B cell (primary cell): ENCODE measurements at regions not wholly inside any gene's neighbourhood (a gene's known extent, or its start where the extent isn't known, plus 50 kb on each side); places are given as distances from the start of the nearest gene placed in this dataset.

Source experiments
- ATAC-seq: fragments of 200-7000 bp; cut with Tn5 transposase; one replicate; pipeline ENCODE4 v1.10.0; 2021; ENCODE audit warnings: low read depth, mild to moderate bottlenecking, moderate number of reproducible peaks, moderate library complexity
- CTCF ChIA-PET: fragments of 350-600 bp; sonication (Branson Sonifier 250); formaldehyde crosslinking; loops from one replicate; lab custom pipeline; 2021; ENCODE audit warnings: antibody characterized with exemption, inconsistent platforms; lab: Charles Lee
- POLR2A ChIA-PET: fragments of 350-600 bp; sonication (Branson Sonifier 250); formaldehyde crosslinking; loops from one replicate; lab custom pipeline; 2021; ENCODE audit warnings: antibody characterized with exemption; lab: Charles Lee
- DNase-seq: peaks from one replicate; pipeline ENCODE4 v3.0.0; 2013
- H2AFZ ChIP-seq: 2 replicates; pipeline ENCODE4 v1.6.1; 2012; ENCODE audit warnings: mild to moderate bottlenecking, low read depth, low read length; ENCODE audit not compliant: insufficient read depth, poor library complexity, severe bottlenecking
- H3K27ac ChIP-seq, 2 donors: 1 replicate in 1 of 2; 2 replicates in 1 of 2; pipeline ENCODE4 v1.5.1; 2012 to 2013; ENCODE audit warnings: low read length in 2 of 2, mild to moderate bottlenecking in 2 of 2, moderate library complexity in 1 of 2
- H3K27me3 ChIP-seq, 4 experiments: fragments of 200-600 bp in 1 of 4; sonication (generic) in 1 of 4; replicated peaks in 1 of 4; 1 replicate in 2 of 4; 2 replicates in 2 of 4; pipeline versions ENCODE4 v1.6.1 to v1.7.0; 2013 to 2016; ENCODE audit warnings: low read length in 3 of 4, mild to moderate bottlenecking in 2 of 4, mixed read lengths in 1 of 4, moderate library complexity in 1 of 4; ENCODE audit not compliant: insufficient read depth in 4 of 4, control insufficient read depth in 3 of 4; ENCODE audit errors: control extremely low read depth in 1 of 4
- H3K36me3 ChIP-seq, 2 experiments: replicated peaks in 1 of 2; 1 replicate in 1 of 2; 2 replicates in 1 of 2; pipeline versions ENCODE4 v1.6.1 to v1.7.1; 2013; ENCODE audit warnings: low read length in 1 of 2; ENCODE audit not compliant: insufficient read depth in 2 of 2, control insufficient read depth in 1 of 2; ENCODE audit errors: control extremely low read depth in 1 of 2, extremely low read depth in 1 of 2
- H3K4me1 ChIP-seq, 2 donors: fragments of 200-600 bp in 1 of 2; sonication (generic) in 1 of 2; 1 replicate in 1 of 2; 2 replicates in 1 of 2; pipeline versions ENCODE4 v1.5.1 to v1.6.1; 2013 to 2017; ENCODE audit warnings: low read length in 2 of 2; ENCODE audit not compliant: control insufficient read depth in 2 of 2, insufficient read depth in 2 of 2
- H3K4me2 ChIP-seq: replicated peaks from 2 replicates; pipeline ENCODE3; 2012; ENCODE audit warnings: mild to moderate bottlenecking, low read depth, low read length; ENCODE audit not compliant: poor library complexity, severe bottlenecking
- H3K4me3 ChIP-seq, 5 experiments: fragments of 200-600 bp in 1 of 5; sonication (generic) in 1 of 5; 1 replicate in 3 of 5; 2 replicates in 2 of 5; pipeline versions ENCODE4 v1.5.1 to v1.7.0; 2011 to 2016; ENCODE audit warnings: low read length in 4 of 5, mild to moderate bottlenecking in 4 of 5, low read depth in 2 of 5, control low read depth in 1 of 5, moderate library complexity in 1 of 5; ENCODE audit not compliant: insufficient read depth in 1 of 5; ENCODE audit errors: control extremely low read depth in 1 of 5, extremely low read depth in 1 of 5
- H3K79me2 ChIP-seq: fragments of 200-600 bp; sonication (generic); one replicate; pipeline ENCODE4 v1.6.0; 2016; ENCODE audit warnings: low read length; ENCODE audit not compliant: control insufficient read depth, insufficient read depth
- H3K9ac ChIP-seq: fragments of 200-600 bp; sonication (generic); 2 replicates; pipeline ENCODE4 v1.6.1; 2017; ENCODE audit warnings: mild to moderate bottlenecking, low read length, moderate library complexity
- H3K9me3 ChIP-seq, 3 donors: one replicate each; pipeline versions ENCODE4 v1.6.1 to v1.7.1; 2013; ENCODE audit warnings: low read length in 2 of 3; ENCODE audit not compliant: control insufficient read depth in 2 of 3, insufficient read depth in 1 of 3; ENCODE audit errors: control extremely low read depth in 1 of 3
- H4K20me1 ChIP-seq: 2 replicates; pipeline ENCODE4 v1.6.0; 2012; ENCODE audit warnings: mild to moderate bottlenecking, low read length; ENCODE audit not compliant: insufficient read depth, control insufficient read depth, poor library complexity, severe bottlenecking
- H3K27ac Mint-ChIP-seq: one replicate; pipeline ENCODE4 v1.8.0; 2021; ENCODE audit warnings: mixed read lengths
- H3K27me3 Mint-ChIP-seq: one replicate; pipeline ENCODE4 v1.8.0; 2021; ENCODE audit warnings: mixed read lengths
- H3K4me1 Mint-ChIP-seq: one replicate; pipeline ENCODE4 v1.8.0; 2021; ENCODE audit warnings: mixed read lengths
- H3K4me3 Mint-ChIP-seq: one replicate; pipeline ENCODE4 v1.8.0; 2021; ENCODE audit warnings: mixed read lengths
- H3K9me3 Mint-ChIP-seq: one replicate; pipeline ENCODE4 v1.8.0; 2022; ENCODE audit warnings: mixed read lengths; ENCODE audit not compliant: insufficient read depth
- CTCF ChIP-seq: fragments of 200-600 bp; IDR thresholded peaks from one replicate; pipeline ENCODE4 v1.8.0; 2022; ENCODE audit warnings: antibody characterized with exemption, mild to moderate bottlenecking
- EZH2 ChIP-seq: IDR thresholded peaks from 2 replicates; pipeline ENCODE4 v1.6.1; 2012; ENCODE audit warnings: borderline replicate concordance, low read depth, mild to moderate bottlenecking, moderate library complexity, low read length; ENCODE audit not compliant: insufficient read depth, poor library complexity, severe bottlenecking
- WGBS: methylation state at CpG from one replicate; pipeline ENCODE4 v1.1.5; 2013; ENCODE audit warnings: missing lambda C conversion rate; ENCODE audit not compliant: insufficient coverage; 5-methylcytosine and 5-hydroxymethylcytosine counted together
- intact Hi-C: fragments of 100-400 bp; cut with micrococcal nuclease; formaldehyde crosslinking; loops from one replicate; pipeline ENCODE4 v1.10.0; 2022

DNA sequence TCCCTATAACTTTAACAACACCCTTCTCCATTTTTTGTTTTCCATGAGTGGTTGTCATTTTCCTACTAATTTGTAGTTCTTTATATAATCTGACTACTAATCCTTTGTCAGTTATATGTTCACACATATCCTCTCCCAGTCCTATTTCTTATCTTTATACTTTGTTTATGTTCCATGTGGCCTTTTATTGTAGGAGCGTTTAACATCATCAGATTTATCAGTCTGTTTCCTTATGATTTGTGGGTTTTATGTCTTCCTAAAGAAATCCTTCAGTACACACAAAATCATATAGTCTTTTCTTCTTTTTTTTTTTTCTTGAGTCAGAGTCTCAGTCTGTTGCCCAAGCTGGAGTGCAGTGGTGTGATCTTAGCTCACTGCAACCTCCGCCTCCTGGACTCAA, 204.9 kb upstream of the SPRY1 start:
- ATAC-seq (no peak), DNase-seq (no peak)
- TF ChIP-seq CTCF, result no peak
- no peak for TF ChIP-seq EZH2
- Histone ChIP-seq H3K27ac (no peak overlapping the region), H3K9me3 (no peaks in the 10 kb centered on the region), H3K27me3 (no peaks in the 10 kb centered on the region), H4K20me1 (no peaks in the 10 kb centered on the region), H3K4me2 (no peak overlapping the region), H2AFZ (no peak overlapping the region), H3K36me3 (no peaks in the 10 kb centered on the region), H3K4me1 (no peaks in the 10 kb centered on the region), H3K9ac (no peak overlapping the region), H3K79me2 (no peaks in the 10 kb centered on the region), H3K4me3 (no peak overlapping the region)
- POLR2A ChIA-PET, result no interaction called here
- H3K4me1 Mint-ChIP-seq, result no peaks in the 10 kb centered on the region
- CTCF ChIA-PET, result no interaction called here
- no CpG with 5 or more reads among the region's 2 CpGs for WGBS
- no peak overlapping the region for H3K27ac Mint-ChIP-seq
- H3K27me3 Mint-ChIP-seq, result no peaks in the 10 kb centered on the region
- H3K9me3 Mint-ChIP-seq, result no peaks in the 10 kb centered on the region
- intact Hi-C loops, result no loop called here
- H3K4me3 Mint-ChIP-seq, result no peak overlapping the region

GRCh38 chr4:123193802-123194367, 202.7 kb upstream of the SPRY1 start:
- Mint-ChIP-seq H3K4me1 (no peaks in the 10 kb centered on the region), H3K27ac (no peak overlapping the region), H3K27me3 (no peaks in the 10 kb centered on the region), H3K4me3 (no peak overlapping the region), H3K9me3 (no peaks in the 10 kb centered on the region)
- ChIA-PET CTCF (no interaction called here), POLR2A (no interaction called here)
- ATAC-seq (no peak), DNase-seq (no peak)
- Histone ChIP-seq H3K4me2 (no peak overlapping the region), H3K9ac (no peak overlapping the region), H3K36me3 (no peaks in the 10 kb centered on the region), H2AFZ (no peak overlapping the region), H3K4me3 (no peak overlapping the region), H3K4me1 (no peaks in the 10 kb centered on the region), H3K9me3 (no peaks in the 10 kb centered on the region), H4K20me1 (no peaks in the 10 kb centered on the region), H3K79me2 (no peaks in the 10 kb centered on the region), H3K27me3 (no peaks in the 10 kb centered on the region), H3K27ac (no peak overlapping the region)
- intact Hi-C loops, result no loop called here
- WGBS, result 100% methylated on average over 2 of the region's 3 CpGs
- TF ChIP-seq EZH2 (no peak), CTCF (no peak)
